GM21717 (cell line): ENCODE measurements at regions not wholly inside any gene's neighbourhood (a gene's known extent, or its start where the extent isn't known, plus 50 kb on each side); places are given as distances from the start of the nearest gene placed in this dataset.
"Not testable (repeated sequence)": the region's sequence is repeated elsewhere in the genome, so short reads cannot be mapped to it uniquely, and the experiment has no call there.

Experiments
- ATAC-seq: cut with Tn5 transposase; IDR thresholded peaks from one replicate; pipeline ENCODE4 v1.9.1; 2021; ENCODE audit warnings: mild to moderate bottlenecking, moderate library complexity; ENCODE audit not compliant: unreplicated experiment

- no peak for ATAC-seq
Measured at GRCh38 chr16:76970087-76970744, 220.8 kb upstream of the MON1B start.

GRCh38 chr16:76970745-76971099 lies 220.3 kb upstream of the MON1B start:
- ATAC-seq: no peak

GRCh38 chr16:76976101-76976500 lies 214.9 kb upstream of the MON1B start:
- ATAC-seq: peak; percentile 96

- ATAC-seq: no peak
Measured at GRCh38 chr16:76976756-76977155, 214.2 kb upstream of the MON1B start.

DNA sequence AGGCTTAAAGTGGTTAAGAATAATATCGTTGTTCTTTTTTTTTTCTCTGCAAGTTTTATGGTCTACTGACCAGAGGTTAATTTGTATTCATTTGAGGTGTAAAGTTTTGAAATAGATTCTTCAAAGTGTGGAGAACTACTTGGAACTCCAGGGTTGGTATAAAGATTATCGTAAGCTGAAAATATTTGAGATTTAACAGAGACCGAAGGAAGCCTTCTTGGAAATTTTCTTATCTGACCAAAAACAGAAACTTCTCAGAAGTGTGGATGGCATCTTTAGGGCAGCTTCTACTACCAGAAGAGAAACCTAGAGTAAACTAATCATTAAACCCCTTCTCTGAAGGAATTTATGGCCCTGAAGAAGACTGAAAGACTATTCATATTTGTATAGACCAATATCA lies 206.8 kb upstream of the MON1B start:
- ATAC-seq: no peak

DNA sequence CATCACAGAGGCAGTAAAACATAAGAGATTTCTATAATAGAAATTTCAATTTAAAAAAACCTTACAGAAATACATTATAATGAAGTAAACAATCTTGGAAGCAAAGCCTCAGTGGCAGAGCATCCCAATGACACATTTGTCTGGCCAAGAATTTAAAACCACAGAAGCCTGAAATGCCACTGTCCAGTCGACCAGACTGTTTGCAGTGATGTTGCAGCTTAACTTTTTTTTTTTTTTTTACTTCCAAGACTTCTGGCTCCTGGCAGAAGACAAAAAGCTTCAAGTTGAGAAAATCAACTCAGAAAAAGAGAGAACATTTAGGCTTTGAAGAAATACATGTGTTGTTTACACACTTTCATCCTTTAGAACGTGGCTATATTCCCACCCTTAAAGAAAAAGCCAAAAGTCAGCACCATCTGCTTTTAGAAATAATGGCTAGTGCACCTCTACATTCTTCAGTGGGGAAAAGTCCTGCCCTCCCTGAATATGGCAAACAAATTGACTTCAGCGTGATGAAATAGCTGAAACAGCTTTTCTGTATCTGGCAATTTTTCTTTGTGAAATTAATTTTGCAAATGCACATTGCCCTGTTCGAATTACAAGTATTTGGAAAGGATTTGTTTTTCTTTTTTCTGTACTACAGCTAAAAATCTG lies 205.5 kb upstream of the MON1B start:
- ATAC-seq: no peak

DNA sequence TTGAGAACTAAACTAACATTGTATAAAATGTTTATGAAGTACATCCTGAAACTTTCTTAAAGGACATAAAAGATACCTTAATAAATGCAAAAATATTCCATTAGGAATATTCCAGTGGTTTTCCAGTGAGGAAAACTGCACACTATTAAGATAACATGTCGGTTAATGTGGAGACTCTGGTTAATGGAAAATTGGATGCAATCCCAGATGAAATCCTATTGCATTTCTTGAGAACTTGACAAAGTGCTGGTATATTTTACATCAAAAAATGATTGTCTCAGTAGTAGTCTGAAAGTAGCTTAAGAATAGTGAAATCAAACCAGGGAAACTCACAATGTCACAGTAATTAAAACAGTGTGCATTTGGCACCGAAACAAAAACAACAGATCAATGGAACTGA lies 202.5 kb upstream of the MON1B start:
- ATAC-seq: no peak

DNA sequence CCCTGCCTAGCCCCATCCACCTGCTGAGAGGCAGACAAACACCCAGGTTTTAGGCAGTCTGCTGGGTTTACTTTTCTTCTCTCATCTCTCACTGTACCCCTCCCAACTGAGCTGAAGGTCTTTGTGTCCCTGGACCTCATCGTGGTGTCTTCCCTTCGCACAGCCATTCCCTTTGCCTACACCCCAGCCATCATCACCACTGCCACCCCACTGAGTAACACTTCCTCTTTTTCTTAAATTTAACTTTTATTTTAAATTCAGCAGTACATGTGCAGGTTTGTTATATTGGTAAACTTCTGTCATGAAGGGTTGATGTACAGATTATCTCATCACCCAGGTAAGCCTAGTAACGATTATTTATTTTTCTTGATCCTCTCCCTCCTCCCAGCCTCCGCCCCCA lies 188.3 kb upstream of the MON1B start:
- no peak for ATAC-seq

DNA sequence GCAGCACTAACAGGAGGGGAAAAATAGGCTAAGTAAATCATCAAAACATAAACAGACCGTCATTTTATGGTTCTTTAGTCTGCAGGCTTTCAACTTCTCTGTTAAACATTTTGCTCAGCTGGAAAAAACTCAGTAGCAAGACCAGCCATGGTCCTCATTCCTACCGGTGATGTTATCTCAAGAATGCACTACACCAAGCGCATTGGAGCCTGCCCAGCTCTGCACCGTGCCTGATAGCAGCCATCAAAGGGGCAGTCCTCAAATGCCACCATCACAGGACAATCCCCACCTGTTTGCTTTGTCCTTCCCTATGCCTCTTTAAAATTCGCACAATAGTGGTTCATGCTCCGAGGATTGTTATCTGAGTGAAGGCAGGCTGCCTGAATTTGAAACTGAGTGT lies 181.5 kb upstream of the MON1B start:
- ATAC-seq: no peak

DNA sequence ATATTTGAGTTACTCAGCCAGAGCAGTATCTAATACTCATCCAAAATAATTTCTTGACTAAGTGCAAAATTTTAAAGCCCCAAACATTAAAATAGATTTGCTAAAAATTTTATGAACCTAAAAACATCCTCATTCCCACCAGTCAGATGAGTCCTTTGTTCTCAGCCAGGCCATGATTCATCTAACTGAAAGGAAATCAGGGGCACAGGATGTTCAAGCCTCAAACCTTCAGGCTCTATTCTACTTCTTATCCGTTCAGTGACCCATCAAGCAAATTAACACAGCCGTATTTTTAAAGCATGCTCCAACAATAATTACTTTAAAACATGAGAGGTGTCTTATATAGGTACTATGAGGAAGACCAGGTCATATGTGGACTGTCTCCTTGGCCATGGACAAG lies 176.5 kb upstream of the MON1B start:
- ATAC-seq: no peak

GRCh38 chr16:77030600-77030999 lies 160.4 kb upstream of the MON1B start:
- no peak for ATAC-seq

DNA sequence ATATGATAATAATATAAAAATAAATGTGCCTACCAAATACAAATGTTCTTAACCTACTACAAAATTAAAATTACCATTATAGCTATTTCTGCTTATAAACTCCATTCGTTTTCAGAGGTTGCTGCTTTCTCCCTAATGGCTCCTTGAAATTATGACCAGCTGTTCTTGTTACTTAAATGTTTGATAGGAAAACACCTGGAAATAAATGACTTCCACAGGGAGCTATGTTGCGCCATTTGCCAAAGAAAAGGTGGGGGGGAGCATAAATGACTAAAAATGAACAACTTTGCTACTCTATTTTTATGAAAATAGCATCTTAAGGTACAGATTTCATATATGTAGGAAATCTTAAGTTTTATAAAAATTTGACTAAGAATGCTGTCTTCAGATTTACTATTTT lies 157.5 kb upstream of the MON1B start:
- ATAC-seq: no peak

DNA sequence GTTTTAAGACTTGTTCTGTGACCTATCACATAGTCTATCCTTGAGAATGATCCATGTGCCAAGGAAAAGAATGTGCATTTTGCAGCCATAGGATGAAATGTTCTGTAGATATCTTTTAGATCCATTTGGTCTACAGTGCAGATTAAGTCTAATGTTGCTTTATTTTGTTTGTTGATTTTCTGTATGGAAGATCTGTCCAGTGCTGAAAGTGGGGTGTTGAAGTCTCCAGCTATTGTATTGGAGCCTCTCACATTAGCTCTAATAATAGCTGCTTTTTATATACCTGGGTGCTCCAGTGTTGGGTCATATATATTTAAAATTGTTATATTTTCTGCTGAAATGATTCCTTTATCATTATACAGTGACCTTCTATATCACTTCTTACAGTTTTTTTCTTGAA lies 155.6 kb upstream of the MON1B start:
- ATAC-seq: no peak

DNA sequence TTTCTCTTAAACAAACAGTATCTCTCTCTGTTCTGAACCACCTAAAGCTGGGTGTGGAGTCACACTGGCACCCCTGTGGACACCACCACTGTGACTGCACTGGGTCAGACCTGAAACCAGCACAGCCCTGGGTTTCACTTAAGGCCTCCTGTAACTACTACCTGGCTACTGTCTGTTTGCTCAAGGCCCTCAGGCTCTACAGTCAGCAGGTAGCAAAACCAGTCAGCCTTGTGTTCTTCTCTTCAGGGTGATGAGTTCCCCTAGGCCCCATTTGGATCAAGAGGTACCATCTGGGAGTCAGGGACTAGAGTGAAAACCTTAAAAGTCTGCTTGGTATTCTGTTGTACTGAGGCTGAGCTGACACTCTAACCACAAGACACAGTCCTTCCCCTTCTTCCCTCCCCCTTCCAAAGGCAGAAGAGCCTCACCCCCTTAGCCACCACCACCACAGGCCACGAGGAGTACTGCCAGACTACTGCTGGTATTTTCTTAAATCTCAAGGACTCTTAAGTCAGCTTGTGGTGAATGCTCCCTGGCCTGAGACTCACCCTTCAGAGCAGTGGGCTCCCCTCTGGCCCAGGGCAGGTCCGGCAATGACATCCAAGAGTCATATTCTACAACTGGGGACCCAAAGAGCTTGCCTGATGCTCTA lies 153.2 kb upstream of the MON1B start:
- no peak for ATAC-seq

- ATAC-seq: no peak
Measured at GRCh38 chr16:77041468-77041867, 149.5 kb upstream of the MON1B start.

GRCh38 chr16:77043076-77043475 lies 147.9 kb upstream of the MON1B start:
- ATAC-seq: no peak

DNA sequence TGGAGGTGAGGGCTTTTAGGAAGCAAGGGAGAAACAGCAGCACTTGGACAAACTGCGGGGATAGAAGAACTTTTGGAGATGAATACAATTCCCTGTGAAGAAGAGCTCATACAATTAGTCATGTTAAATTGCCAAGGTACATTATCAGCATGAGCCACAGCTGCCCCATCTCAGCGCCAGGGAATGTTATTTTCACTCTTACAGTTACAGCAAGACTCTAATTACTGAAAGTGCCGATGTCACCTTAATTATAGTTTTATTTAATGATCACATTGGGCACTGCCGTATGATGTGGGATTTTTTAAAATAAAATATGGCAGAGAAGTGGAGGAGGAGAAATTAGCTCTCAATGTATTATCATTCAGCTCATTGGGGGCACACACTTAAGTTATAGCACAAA lies 144.8 kb upstream of the MON1B start:
- no peak for ATAC-seq

- no peak for ATAC-seq
Measured at GRCh38 chr16:77048085-77048484, 142.9 kb upstream of the MON1B start.

GRCh38 chr16:77049577-77049976 lies 141.4 kb upstream of the MON1B start:
- no peak for ATAC-seq

- not testable (repeated sequence) for ATAC-seq
Measured at GRCh38 chr16:77056597-77056996, 134.4 kb upstream of the MON1B start.

GRCh38 chr16:77057161-77057774 lies 133.7 kb upstream of the MON1B start:
- ATAC-seq: no peak

DNA sequence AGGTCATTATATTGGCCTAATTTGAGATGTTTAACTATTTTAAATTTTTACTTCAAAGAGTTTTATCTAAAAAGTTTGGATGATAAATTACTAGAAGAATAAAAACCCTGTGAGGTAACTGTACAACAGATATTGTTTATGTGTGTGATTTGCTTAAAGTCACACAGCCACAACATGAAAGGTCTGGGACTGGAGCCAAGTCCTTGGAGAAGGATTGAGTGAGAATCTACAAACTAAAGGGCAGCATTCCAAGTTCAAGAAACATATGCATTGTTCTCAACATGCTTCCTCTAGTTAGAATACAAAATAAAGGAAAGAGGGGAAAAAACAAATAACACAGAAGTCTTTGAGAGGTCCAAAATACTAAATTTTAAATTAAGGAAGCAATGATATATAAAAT lies 131.5 kb upstream of the MON1B start:
- no peak for ATAC-seq
